ENCODE measurements at regions not wholly inside any gene's neighbourhood (a gene's known extent, or its start where the extent isn't known, plus 50 kb on each side); places are given as distances from the start of the nearest gene placed in this dataset.

DNA sequence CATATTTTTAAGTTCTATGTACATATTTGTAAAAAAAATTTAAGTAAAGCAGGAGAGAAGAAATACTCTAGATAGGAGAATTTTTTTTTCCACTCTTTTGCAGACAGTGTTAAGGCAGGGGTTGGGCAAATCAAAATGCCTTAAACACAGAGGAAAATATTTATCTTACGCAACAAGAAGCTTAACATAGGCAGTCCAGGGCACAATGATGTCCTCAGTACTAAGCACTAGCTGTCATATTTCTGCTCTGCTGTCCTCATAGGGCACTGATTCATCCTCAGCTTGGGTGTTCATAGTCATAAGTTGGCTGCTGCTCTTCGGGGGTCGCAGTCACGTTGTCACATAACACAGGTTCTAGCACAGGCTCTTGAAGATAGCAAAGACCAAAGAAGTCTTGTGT is 247.4 kb downstream of the PTBP2 start:
- TF ChIP-seq, protein P1, sequence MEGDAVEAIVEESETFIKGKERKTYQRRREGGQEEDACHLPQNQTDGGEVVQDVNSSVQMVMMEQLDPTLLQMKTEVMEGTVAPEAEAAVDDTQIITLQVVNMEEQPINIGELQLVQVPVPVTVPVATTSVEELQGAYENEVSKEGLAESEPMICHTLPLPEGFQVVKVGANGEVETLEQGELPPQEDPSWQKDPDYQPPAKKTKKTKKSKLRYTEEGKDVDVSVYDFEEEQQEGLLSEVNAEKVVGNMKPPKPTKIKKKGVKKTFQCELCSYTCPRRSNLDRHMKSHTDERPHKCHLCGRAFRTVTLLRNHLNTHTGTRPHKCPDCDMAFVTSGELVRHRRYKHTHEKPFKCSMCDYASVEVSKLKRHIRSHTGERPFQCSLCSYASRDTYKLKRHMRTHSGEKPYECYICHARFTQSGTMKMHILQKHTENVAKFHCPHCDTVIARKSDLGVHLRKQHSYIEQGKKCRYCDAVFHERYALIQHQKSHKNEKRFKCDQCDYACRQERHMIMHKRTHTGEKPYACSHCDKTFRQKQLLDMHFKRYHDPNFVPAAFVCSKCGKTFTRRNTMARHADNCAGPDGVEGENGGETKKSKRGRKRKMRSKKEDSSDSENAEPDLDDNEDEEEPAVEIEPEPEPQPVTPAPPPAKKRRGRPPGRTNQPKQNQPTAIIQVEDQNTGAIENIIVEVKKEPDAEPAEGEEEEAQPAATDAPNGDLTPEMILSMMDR (IDR thresholded peaks at IDR 0.05) = no peak
- TF ChIP-seq POLR2A (IDR thresholded peaks at IDR 0.05) = no peak
